ENCODE measurements at regions not wholly inside any gene's neighbourhood (a gene's known extent, or its start where the extent isn't known, plus 50 kb on each side); places are given as distances from the start of the nearest gene placed in this dataset.
"Not testable (repeated sequence)": the region's sequence is repeated elsewhere in the genome, so short reads cannot be mapped to it uniquely, and the experiment has no call there.

GRCh38 chr4:137942015-137942515 is 300.1 kb downstream of the SLC7A11 start:
- H3K9me3 Mint-ChIP-seq; H3K27ac Mint-ChIP-seq; H3K4me1 Mint-ChIP-seq (ENCODE audit: low read depth); H3K36me3 Mint-ChIP-seq (ENCODE audit: low read depth); intact Hi-C loops (cut with micrococcal nuclease); H3K4me3 Mint-ChIP-seq; H3K27me3 Mint-ChIP-seq: not testable (repeated sequence)

- Mint-ChIP-seq H3K36me3 (ENCODE audit: low read depth) (no peaks in the 10 kb centered on the region), H3K4me1 (ENCODE audit: low read depth) (no peaks in the 10 kb centered on the region), H3K9me3 (no peaks in the 10 kb centered on the region), H3K27me3 (no peaks in the 10 kb centered on the region), H3K27ac (no peak overlapping the region), H3K4me3 (no peak overlapping the region)
- intact Hi-C loops (cut with micrococcal nuclease), result no loop called here
Measured at GRCh38 chr4:137934911-137935310, 307.2 kb downstream of the SLC7A11 start.

GRCh38 chr4:137934046-137934445 is 308.1 kb downstream of the SLC7A11 start:
- Mint-ChIP-seq H3K4me1 (ENCODE audit: low read depth) (no peaks in the 10 kb centered on the region), H3K36me3 (ENCODE audit: low read depth) (no peaks in the 10 kb centered on the region), H3K27me3 (no peaks in the 10 kb centered on the region), H3K27ac (no peak overlapping the region), H3K4me3 (no peak overlapping the region), H3K9me3 (no peaks in the 10 kb centered on the region)
- intact Hi-C loops (cut with micrococcal nuclease), result no loop called here

- H3K9me3 Mint-ChIP-seq, result no peaks in the 10 kb centered on the region
- no peaks in the 10 kb centered on the region for H3K36me3 Mint-ChIP-seq (ENCODE audit: low read depth)
- no peaks in the 10 kb centered on the region for H3K27me3 Mint-ChIP-seq
- no peak overlapping the region for H3K27ac Mint-ChIP-seq
- no peaks in the 10 kb centered on the region for H3K4me1 Mint-ChIP-seq (ENCODE audit: low read depth)
- H3K4me3 Mint-ChIP-seq, result no peak overlapping the region
- intact Hi-C loops (cut with micrococcal nuclease), result no loop called here
Measured at GRCh38 chr4:137927972-137928371, 314.2 kb downstream of the SLC7A11 start.

- Mint-ChIP-seq H3K4me1 (ENCODE audit: low read depth) (no peaks in the 10 kb centered on the region), H3K36me3 (ENCODE audit: low read depth) (no peaks in the 10 kb centered on the region), H3K9me3 (no peaks in the 10 kb centered on the region), H3K27ac (no peak overlapping the region), H3K27me3 (no peaks in the 10 kb centered on the region), H3K4me3 (no peak overlapping the region)
- intact Hi-C loops (cut with micrococcal nuclease), result no loop called here
Measured at GRCh38 chr4:137923494-137923893, 318.7 kb downstream of the SLC7A11 start.

GRCh38 chr4:137922721-137923120 is 319.4 kb downstream of the SLC7A11 start:
- Mint-ChIP-seq H3K4me1 (ENCODE audit: low read depth) (no peaks in the 10 kb centered on the region), H3K27me3 (no peaks in the 10 kb centered on the region), H3K36me3 (ENCODE audit: low read depth) (no peaks in the 10 kb centered on the region), H3K9me3 (no peaks in the 10 kb centered on the region), H3K27ac (no peak overlapping the region), H3K4me3 (no peak overlapping the region)
- intact Hi-C loops (cut with micrococcal nuclease), result no loop called here

- no peaks in the 10 kb centered on the region for H3K36me3 Mint-ChIP-seq (ENCODE audit: low read depth)
- H3K27ac Mint-ChIP-seq, result no peak overlapping the region
- intact Hi-C loops (cut with micrococcal nuclease), result no loop called here
- no peaks in the 10 kb centered on the region for H3K4me1 Mint-ChIP-seq (ENCODE audit: low read depth)
- H3K4me3 Mint-ChIP-seq, result no peak overlapping the region
- H3K27me3 Mint-ChIP-seq, result no peaks in the 10 kb centered on the region
- no peaks in the 10 kb centered on the region for H3K9me3 Mint-ChIP-seq
Measured at GRCh38 chr4:137909529-137910309, 332.4 kb downstream of the SLC7A11 start.

GRCh38 chr4:137905930-137906329 is 336.2 kb downstream of the SLC7A11 start:
- no peak overlapping the region for H3K27ac Mint-ChIP-seq
- no peak overlapping the region for H3K4me3 Mint-ChIP-seq
- no peaks in the 10 kb centered on the region for H3K4me1 Mint-ChIP-seq (ENCODE audit: low read depth)
- no peaks in the 10 kb centered on the region for H3K9me3 Mint-ChIP-seq
- no peaks in the 10 kb centered on the region for H3K27me3 Mint-ChIP-seq
- intact Hi-C loops (cut with micrococcal nuclease), result no loop called here
- no peaks in the 10 kb centered on the region for H3K36me3 Mint-ChIP-seq (ENCODE audit: low read depth)

GRCh38 chr4:137901114-137901513 is 341.0 kb downstream of the SLC7A11 start:
- Mint-ChIP-seq H3K4me3 (no peak overlapping the region), H3K9me3 (no peaks in the 10 kb centered on the region), H3K27me3 (no peaks in the 10 kb centered on the region), H3K36me3 (ENCODE audit: low read depth) (no peaks in the 10 kb centered on the region), H3K27ac (no peak overlapping the region), H3K4me1 (ENCODE audit: low read depth) (no peaks in the 10 kb centered on the region)
- intact Hi-C loops (cut with micrococcal nuclease), result no loop called here

GRCh38 chr4:137896221-137896737 is 345.9 kb downstream of the SLC7A11 start:
- H3K36me3 Mint-ChIP-seq (ENCODE audit: low read depth), result no peaks in the 10 kb centered on the region
- H3K4me3 Mint-ChIP-seq, result no peak overlapping the region
- H3K4me1 Mint-ChIP-seq (ENCODE audit: low read depth), result no peaks in the 10 kb centered on the region
- no peaks in the 10 kb centered on the region for H3K9me3 Mint-ChIP-seq
- no peaks in the 10 kb centered on the region for H3K27me3 Mint-ChIP-seq
- H3K27ac Mint-ChIP-seq, result no peak overlapping the region
- intact Hi-C loops (cut with micrococcal nuclease), result no loop called here

- intact Hi-C loops (cut with micrococcal nuclease); H3K9me3 Mint-ChIP-seq; H3K4me3 Mint-ChIP-seq; H3K36me3 Mint-ChIP-seq (ENCODE audit: low read depth); H3K27me3 Mint-ChIP-seq; H3K27ac Mint-ChIP-seq; H3K4me1 Mint-ChIP-seq (ENCODE audit: low read depth): not testable (repeated sequence)
Measured at GRCh38 chr4:137895515-137895914, 346.6 kb downstream of the SLC7A11 start.

- no peaks in the 10 kb centered on the region for H3K36me3 Mint-ChIP-seq (ENCODE audit: low read depth)
- no peak overlapping the region for H3K27ac Mint-ChIP-seq
- H3K9me3 Mint-ChIP-seq, result no peaks in the 10 kb centered on the region
- intact Hi-C loops (cut with micrococcal nuclease), result no loop called here
- H3K4me1 Mint-ChIP-seq (ENCODE audit: low read depth), result no peaks in the 10 kb centered on the region
- no peak overlapping the region for H3K4me3 Mint-ChIP-seq
- no peaks in the 10 kb centered on the region for H3K27me3 Mint-ChIP-seq
Measured at GRCh38 chr4:137892134-137892533, 350.0 kb downstream of the SLC7A11 start.

GRCh38 chr4:137890812-137891211 is 351.3 kb downstream of the SLC7A11 start:
- Mint-ChIP-seq H3K4me3 (no peak overlapping the region), H3K36me3 (ENCODE audit: low read depth) (no peaks in the 10 kb centered on the region), H3K4me1 (ENCODE audit: low read depth) (no peaks in the 10 kb centered on the region), H3K27ac (no peak overlapping the region), H3K27me3 (no peaks in the 10 kb centered on the region), H3K9me3 (no peaks in the 10 kb centered on the region)
- intact Hi-C loops (cut with micrococcal nuclease), result no loop called here

- Mint-ChIP-seq H3K4me3 (no peak overlapping the region), H3K9me3 (no peaks in the 10 kb centered on the region), H3K36me3 (ENCODE audit: low read depth) (no peaks in the 10 kb centered on the region), H3K27me3 (no peaks in the 10 kb centered on the region), H3K4me1 (ENCODE audit: low read depth) (no peaks in the 10 kb centered on the region), H3K27ac (no peak overlapping the region)
- intact Hi-C loops (cut with micrococcal nuclease), result no loop called here
Measured at GRCh38 chr4:137881641-137882040, 349.3 kb upstream of the PCDH18 start.

- H3K4me1 Mint-ChIP-seq (ENCODE audit: low read depth); H3K27ac Mint-ChIP-seq; H3K27me3 Mint-ChIP-seq; intact Hi-C loops (cut with micrococcal nuclease); H3K9me3 Mint-ChIP-seq; H3K36me3 Mint-ChIP-seq (ENCODE audit: low read depth); H3K4me3 Mint-ChIP-seq: not testable (repeated sequence)
Measured at GRCh38 chr4:137868067-137868466, 335.8 kb upstream of the PCDH18 start.

Data from dendritic cell treated with granulocyte-macrophage colony-stimulating factor and Interleukin-4, amounts not matched to agents 40 ng/mL and 50 ng/mL, for 4 days (primary cell).